ENCODE measurements at regions not wholly inside any gene's neighbourhood (a gene's known extent, or its start where the extent isn't known, plus 50 kb on each side); places are given as distances from the start of the nearest gene placed in this dataset.

DNA sequence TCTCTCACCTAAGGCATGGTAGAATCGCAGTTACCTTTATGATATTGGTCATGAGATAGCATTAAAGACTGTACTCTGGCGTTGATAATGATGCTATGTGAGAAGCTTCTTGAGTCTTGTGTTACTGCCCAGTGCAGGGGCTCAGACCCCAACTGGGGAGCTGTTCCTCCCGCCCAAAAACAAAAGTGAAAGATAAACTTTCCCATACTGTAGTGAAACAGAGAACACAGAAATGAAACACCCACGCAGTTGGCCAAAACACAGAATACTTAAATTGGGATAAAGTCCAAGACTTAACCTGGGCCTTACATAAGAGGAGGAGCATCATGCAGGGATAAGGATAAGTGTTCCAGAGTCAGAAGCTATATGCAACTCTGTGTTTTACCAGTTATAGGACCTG, 130.6 kb downstream of the HHIPL2 start:
- H3K9me3 Mint-ChIP-seq (ENCODE audit: unreplicated experiment), result peaks cover 3% of the 10 kb centered on the region
- TF ChIP-seq CTCF (IDR thresholded peaks at IDR 0.05; ENCODE audit: partially characterized antibody, unreplicated experiment), result no peak
- no peak overlapping the region for H3K4me3 Mint-ChIP-seq (ENCODE audit: unreplicated experiment)
- H3K27me3 Mint-ChIP-seq (ENCODE audit: unreplicated experiment), result no peaks in the 10 kb centered on the region
- peaks cover 16% of the 10 kb centered on the region for H3K4me1 Mint-ChIP-seq (ENCODE audit: low read depth, unreplicated experiment)
- no peak for DNase-seq
- no peak overlapping the region for H3K27ac Mint-ChIP-seq (ENCODE audit: unreplicated experiment)
- H3K36me3 Mint-ChIP-seq (ENCODE audit: unreplicated experiment), result no peaks in the 10 kb centered on the region

DNA sequence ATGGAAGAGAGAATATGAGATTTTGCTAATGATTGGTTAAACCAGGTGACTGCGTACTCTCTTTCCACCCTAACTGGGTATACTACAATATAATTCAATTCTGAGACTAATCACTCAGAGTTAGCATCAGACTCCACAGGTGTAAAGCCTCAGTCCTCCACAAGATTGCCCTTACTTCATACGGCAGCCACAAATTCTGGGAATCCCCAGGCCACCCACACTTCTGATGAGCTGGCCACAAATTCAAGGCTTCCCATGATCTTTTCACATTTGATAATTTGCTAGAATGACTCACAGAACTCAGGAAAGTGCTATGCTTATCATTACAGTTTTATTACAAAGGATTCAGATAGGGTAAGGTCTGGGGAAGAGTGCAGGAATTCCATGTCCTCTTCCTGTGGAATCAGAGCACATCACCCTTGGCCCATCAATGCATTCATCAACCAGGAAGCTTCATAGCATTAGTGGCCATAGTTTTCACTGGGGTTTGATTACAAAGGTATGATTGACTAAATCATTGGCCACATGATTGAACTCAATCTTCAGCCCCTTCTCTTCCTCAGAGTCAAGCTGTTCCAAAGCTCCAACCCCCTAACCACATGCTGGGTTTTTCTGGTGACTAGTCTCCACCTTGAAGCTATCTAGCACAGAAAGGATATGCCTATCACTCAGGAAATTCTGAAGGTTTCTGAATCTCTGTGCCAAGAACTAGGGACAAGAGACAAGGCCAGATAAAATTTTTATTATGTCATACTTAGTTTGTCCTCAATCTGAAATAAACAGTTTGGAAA, 131.7 kb downstream of the HHIPL2 start:
- peaks cover 16% of the 10 kb centered on the region for H3K4me1 Mint-ChIP-seq (ENCODE audit: low read depth, unreplicated experiment)
- DNase-seq, result no peak
- peaks cover 3% of the 10 kb centered on the region for H3K9me3 Mint-ChIP-seq (ENCODE audit: unreplicated experiment)
- no peaks in the 10 kb centered on the region for H3K36me3 Mint-ChIP-seq (ENCODE audit: unreplicated experiment)
- no peaks in the 10 kb centered on the region for H3K27me3 Mint-ChIP-seq (ENCODE audit: unreplicated experiment)
- no peak overlapping the region for H3K27ac Mint-ChIP-seq (ENCODE audit: unreplicated experiment)
- no peak for TF ChIP-seq CTCF (IDR thresholded peaks at IDR 0.05; ENCODE audit: partially characterized antibody, unreplicated experiment)
- H3K4me3 Mint-ChIP-seq (ENCODE audit: unreplicated experiment), result no peak overlapping the region

- Mint-ChIP-seq H3K36me3 (ENCODE audit: unreplicated experiment) (no peaks in the 10 kb centered on the region), H3K27ac (ENCODE audit: unreplicated experiment) (no peak overlapping the region), H3K4me1 (ENCODE audit: low read depth, unreplicated experiment) (peaks cover 16% of the 10 kb centered on the region), H3K4me3 (ENCODE audit: unreplicated experiment) (no peak overlapping the region), H3K9me3 (ENCODE audit: unreplicated experiment) (peaks cover 3% of the 10 kb centered on the region), H3K27me3 (ENCODE audit: unreplicated experiment) (no peaks in the 10 kb centered on the region)
- no peak for TF ChIP-seq CTCF (IDR thresholded peaks at IDR 0.05; ENCODE audit: partially characterized antibody, unreplicated experiment)
- DNase-seq, result no peak
Observed at GRCh38 chr1:222415441-222415840, 132.5 kb downstream of the HHIPL2 start.

DNA sequence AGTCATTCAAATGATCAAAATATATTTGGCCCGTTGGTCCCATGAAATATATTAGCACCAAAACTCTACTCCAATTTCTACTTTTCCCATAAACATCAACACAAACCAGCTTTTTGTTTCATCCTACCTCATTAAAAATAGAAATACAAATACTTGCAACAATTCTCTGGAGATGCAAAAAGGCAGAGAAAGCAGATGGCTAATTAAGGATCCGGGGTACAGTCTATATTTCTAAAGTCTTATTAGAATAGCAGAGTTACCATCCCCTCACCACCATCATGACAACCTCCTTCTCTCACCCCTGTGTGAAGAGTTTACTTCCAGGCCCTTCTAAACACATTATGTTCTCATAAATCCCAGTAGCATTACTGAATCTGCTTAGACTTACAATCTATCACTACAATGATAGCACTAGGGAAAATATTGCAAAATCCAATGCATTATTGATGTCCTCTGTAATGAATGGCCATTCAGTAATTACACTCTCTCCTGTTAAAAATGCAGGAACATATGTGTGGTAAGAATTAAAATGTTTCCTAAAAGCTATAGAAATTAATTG, 133.8 kb downstream of the HHIPL2 start:
- H3K27me3 Mint-ChIP-seq (ENCODE audit: unreplicated experiment), result no peaks in the 10 kb centered on the region
- H3K4me1 Mint-ChIP-seq (ENCODE audit: low read depth, unreplicated experiment), result peaks cover 16% of the 10 kb centered on the region
- H3K27ac Mint-ChIP-seq (ENCODE audit: unreplicated experiment), result peak overlapping the region; percentile 80
- TF ChIP-seq CTCF (IDR thresholded peaks at IDR 0.05; ENCODE audit: partially characterized antibody, unreplicated experiment), result no peak
- H3K9me3 Mint-ChIP-seq (ENCODE audit: unreplicated experiment), result peaks cover 3% of the 10 kb centered on the region
- H3K36me3 Mint-ChIP-seq (ENCODE audit: unreplicated experiment), result no peaks in the 10 kb centered on the region
- no peak for DNase-seq
- H3K4me3 Mint-ChIP-seq (ENCODE audit: unreplicated experiment), result peak overlapping the region; percentile 79

DNA sequence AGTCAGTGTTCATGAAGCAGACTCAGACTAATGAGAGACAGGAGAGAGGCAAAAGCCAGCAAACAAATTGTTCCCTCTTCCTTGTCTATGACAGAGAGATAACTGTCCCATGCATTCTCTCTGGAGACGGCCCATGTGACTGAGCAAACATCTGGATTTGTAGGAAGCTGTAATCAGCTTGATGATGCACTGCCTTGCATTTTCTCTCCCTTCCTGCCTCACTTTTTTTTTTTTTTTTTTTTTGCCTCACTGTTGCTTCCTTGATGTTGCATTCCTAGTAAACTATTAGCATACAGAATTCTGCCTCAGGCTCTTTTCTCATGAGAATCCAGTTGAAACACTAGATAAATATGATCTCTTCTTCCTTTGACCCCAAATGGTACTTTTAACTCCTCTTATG, 134.5 kb downstream of the HHIPL2 start:
- peaks cover 5% of the 10 kb centered on the region for H3K9me3 Mint-ChIP-seq (ENCODE audit: unreplicated experiment)
- no peaks in the 10 kb centered on the region for H3K36me3 Mint-ChIP-seq (ENCODE audit: unreplicated experiment)
- H3K4me1 Mint-ChIP-seq (ENCODE audit: low read depth, unreplicated experiment), result peaks cover 16% of the 10 kb centered on the region
- no peaks in the 10 kb centered on the region for H3K27me3 Mint-ChIP-seq (ENCODE audit: unreplicated experiment)
- H3K27ac Mint-ChIP-seq (ENCODE audit: unreplicated experiment), result peak overlapping the region; percentile 80
- H3K4me3 Mint-ChIP-seq (ENCODE audit: unreplicated experiment), result peak overlapping the region; percentile 79
- no peak for TF ChIP-seq CTCF (IDR thresholded peaks at IDR 0.05; ENCODE audit: partially characterized antibody, unreplicated experiment)
- no peak for DNase-seq
